Right lobe of liver (tissue), 6 donors: ENCODE measurements at regions not wholly inside any gene's neighbourhood (a gene's known extent, or its start where the extent isn't known, plus 50 kb on each side); places are given as distances from the start of the nearest gene placed in this dataset.

Source experiments
- ATAC-seq, 4 donors: fragments of 200-7000 bp; cut with Tn5 transposase; one replicate each; pipeline ENCODE4 v1.9.1; 2020; ENCODE audit warnings: mild to moderate bottlenecking in 4 of 4, moderate library complexity in 4 of 4
- DNase-seq, 3 donors: peaks; one replicate each; pipeline ENCODE4 v3.0.0-alpha.2; 2020
- H3K27ac ChIP-seq, 3 donors: fragments of 200-600 bp; one replicate each; pipeline ENCODE4 v1.8.0; 2022
- H3K27me3 ChIP-seq, 2 donors: fragments of 200-600 bp; one replicate each; pipeline ENCODE4 v1.8.0; 2022
- H3K36me3 ChIP-seq, 4 donors: fragments of 200-600 bp; sonication (generic) in 1 of 4; one replicate each; pipeline versions ENCODE4 v1.5.1 to v1.8.0; 2017 to 2022; ENCODE audit warnings: control low read depth in 1 of 4
- H3K4me1 ChIP-seq, 4 donors: fragments of 200-600 bp; sonication (generic) in 1 of 4; one replicate each; pipeline versions ENCODE4 v1.5.1 to v1.8.0; 2017 to 2022; ENCODE audit warnings: control low read depth in 1 of 4
- H3K4me3 ChIP-seq, 3 donors: fragments of 200-600 bp; one replicate each; pipeline ENCODE4 v1.8.0; 2022
- H3K9me3 ChIP-seq, 4 donors: fragments of 200-600 bp; sonication (generic) in 1 of 4; one replicate each; pipeline versions ENCODE4 v1.5.1 to v1.8.0; 2017 to 2022; ENCODE audit warnings: control low read depth in 1 of 4
- CTCF ChIP-seq, 4 donors: fragments of 200-600 bp in 3 of 4; fragments of 450-650 bp in 1 of 4; IDR thresholded peaks; one replicate each; pipeline versions ENCODE4 v1.5.1 to v1.8.0; 2016 to 2022; ENCODE audit warnings: antibody characterized with exemption in 4 of 4, mild to moderate bottlenecking in 2 of 4
- POLR2A ChIP-seq: fragments of 450-650 bp; IDR thresholded peaks from one replicate; pipeline ENCODE4 v1.6.1; 2017; ENCODE audit warnings: antibody characterized with exemption, mild to moderate bottlenecking
- WGBS: methylation state at CpG from one replicate; pipeline ENCODE4 v1.1.6; 2018; ENCODE audit warnings: low coverage, low lambda C conversion rate; ENCODE audit not compliant: insufficient coverage; ENCODE audit errors: missing lambda C conversion rate; 5-methylcytosine and 5-hydroxymethylcytosine counted together
- intact Hi-C, 2 donors: fragments of 100-400 bp; cut with DNase I; formaldehyde crosslinking; loops; one replicate each; pipeline versions ENCODE4 v1.11.2 to v1.14.1; 2022
- donor health status: DM: no; HTN: yes; CAD: no.
- donor health status: DM: no; HTN: no; CAD: no.
- donor health status: DM: no; HTN: no; CAD: no.
- donor health status: DM: no; HTN: yes; CAD: no.
- donor health status: DM: no; HTN: yes; CAD: no.

DNA sequence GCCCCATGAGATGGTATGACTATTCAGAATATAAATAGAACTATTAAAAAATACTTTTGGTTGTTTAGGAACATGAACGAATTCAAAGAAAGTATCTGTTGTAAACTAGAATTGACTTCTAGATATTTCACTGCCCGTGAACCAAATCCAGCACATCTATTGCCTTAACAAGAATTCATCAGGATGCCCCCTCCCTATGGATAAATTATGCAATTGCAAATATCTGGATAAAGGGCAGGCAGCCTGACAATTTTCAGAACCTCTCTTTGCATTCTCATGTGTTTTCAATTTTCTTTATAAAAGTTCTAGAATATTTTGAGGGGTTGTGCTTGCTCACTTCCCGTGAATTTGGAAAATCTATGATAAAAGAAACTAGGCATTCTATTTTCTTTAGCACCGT is 822.1 kb upstream of the SORCS1 start:
- H3K4me3 ChIP-seq: no peak overlapping the region
- no peaks in the 10 kb centered on the region for H3K4me1 ChIP-seq
- no peaks in the 10 kb centered on the region for H3K36me3 ChIP-seq
- 60% methylated on average over 4 of the region's 4 CpGs for WGBS
- no peak overlapping the region for H3K27ac ChIP-seq
- H3K27me3 ChIP-seq: no peaks in the 10 kb centered on the region
- no peak for DNase-seq
- TF ChIP-seq CTCF (IDR thresholded peaks at IDR 0.05): no peak
- TF ChIP-seq POLR2A: no peak
- ATAC-seq: no peak
- intact Hi-C loops: no loop called here
- H3K9me3 ChIP-seq: no peaks in the 10 kb centered on the region

DNA sequence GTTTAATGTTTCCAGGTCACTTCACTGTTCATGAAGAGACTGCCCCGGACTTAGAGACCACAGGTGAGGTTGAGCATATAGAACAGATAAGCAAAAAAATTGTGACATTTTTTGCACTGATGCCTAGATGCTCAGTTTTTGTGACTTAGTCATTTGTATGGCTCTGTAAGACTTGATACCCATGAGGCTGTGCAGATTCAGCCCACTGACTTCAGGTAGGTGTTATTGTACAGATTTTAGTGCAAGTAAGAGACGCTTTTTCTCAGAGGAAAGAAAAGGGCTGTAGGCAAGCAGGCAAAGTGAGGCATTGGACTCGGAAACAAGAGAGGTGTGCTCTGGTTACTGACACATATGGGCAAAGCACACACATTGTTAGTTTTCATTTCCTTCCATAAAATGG is 820.1 kb upstream of the SORCS1 start:
- no peak for TF ChIP-seq CTCF (IDR thresholded peaks at IDR 0.05)
- no peak for TF ChIP-seq POLR2A
- Histone ChIP-seq H3K27me3 (no peaks in the 10 kb centered on the region), H3K4me1 (no peaks in the 10 kb centered on the region), H3K4me3 (no peak overlapping the region), H3K36me3 (no peaks in the 10 kb centered on the region), H3K9me3 (no peaks in the 10 kb centered on the region), H3K27ac (no peak overlapping the region)
- intact Hi-C loops: no loop called here
- DNase-seq (no peak), ATAC-seq (no peak)
- 72% methylated on average over 3 of the region's 3 CpGs for WGBS

DNA sequence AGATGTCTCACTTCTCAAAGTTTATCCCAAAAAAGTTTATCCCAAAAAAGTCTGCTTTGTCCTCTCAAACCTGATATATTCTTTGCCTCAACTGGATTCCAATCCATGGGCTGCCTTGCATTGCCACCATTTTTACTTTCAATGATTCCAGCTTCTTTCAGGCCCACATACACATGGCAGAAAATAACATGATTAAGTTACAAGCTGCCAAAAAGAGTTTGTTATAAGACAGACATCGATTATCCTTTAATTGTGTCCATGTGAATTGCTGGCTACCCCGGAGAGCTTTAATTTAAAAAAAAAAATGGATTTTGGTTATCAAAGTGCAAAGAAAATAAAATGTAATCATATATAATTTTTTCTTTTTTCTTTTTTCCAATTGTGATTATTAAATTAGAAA is 819.6 kb upstream of the SORCS1 start:
- WGBS: 64% methylated on average over 2 of the region's 2 CpGs
- ATAC-seq (no peak), DNase-seq (no peak)
- no peaks in the 10 kb centered on the region for H3K36me3 ChIP-seq
- TF ChIP-seq CTCF (IDR thresholded peaks at IDR 0.05) (no peak), POLR2A (no peak)
- no peaks in the 10 kb centered on the region for H3K27me3 ChIP-seq
- no peak overlapping the region for H3K4me3 ChIP-seq
- intact Hi-C loops: no loop called here
- H3K27ac ChIP-seq: no peak overlapping the region
- no peaks in the 10 kb centered on the region for H3K9me3 ChIP-seq
- H3K4me1 ChIP-seq: no peaks in the 10 kb centered on the region

GRCh38 chr10:107978455-107978854 is 813.9 kb upstream of the SORCS1 start:
- TF ChIP-seq CTCF (IDR thresholded peaks at IDR 0.05): no peak
- TF ChIP-seq POLR2A: no peak

DNA sequence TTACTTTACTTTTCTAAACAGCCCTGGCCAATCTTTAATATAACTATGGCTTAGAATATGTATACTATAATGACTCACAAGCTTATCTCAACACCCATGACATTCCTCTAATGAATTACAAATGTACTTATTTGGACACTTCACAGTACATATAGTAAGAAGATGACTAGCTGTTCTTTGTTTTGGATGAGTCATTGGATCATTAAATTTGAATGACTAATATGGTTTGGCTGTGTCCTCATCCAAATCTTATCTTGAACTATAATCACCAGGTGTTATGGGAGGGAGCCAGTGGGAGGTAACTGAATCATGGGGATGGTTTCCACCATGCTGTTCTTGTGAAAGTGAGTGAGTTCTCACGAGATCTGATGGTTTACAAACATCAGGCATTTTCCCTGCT is 807.5 kb upstream of the SORCS1 start:
- DNase-seq: no peak
- no peak overlapping the region for H3K27ac ChIP-seq
- intact Hi-C loops: no loop called here
- no peaks in the 10 kb centered on the region for H3K27me3 ChIP-seq
- WGBS: 25% methylated on average over 1 of the region's 1 CpG
- TF ChIP-seq POLR2A: no peak
- no peak for TF ChIP-seq CTCF (IDR thresholded peaks at IDR 0.05)
- H3K4me3 ChIP-seq: no peak overlapping the region
- no peak for ATAC-seq
- no peaks in the 10 kb centered on the region for H3K36me3 ChIP-seq
- no peaks in the 10 kb centered on the region for H3K4me1 ChIP-seq
- no peaks in the 10 kb centered on the region for H3K9me3 ChIP-seq

More at GRCh38 chr10:107978455-107978854, 813.9 kb upstream of the SORCS1 start:
- Histone ChIP-seq H3K4me1 (no peaks in the 10 kb centered on the region), H3K4me3 (no peak overlapping the region), H3K9me3 (no peaks in the 10 kb centered on the region), H3K27me3 (no peaks in the 10 kb centered on the region), H3K27ac (no peak overlapping the region), H3K36me3 (no peaks in the 10 kb centered on the region)
- ATAC-seq (no peak), DNase-seq (no peak)
- WGBS: 77% methylated on average over 5 of the region's 5 CpGs
- intact Hi-C loops: no loop called here
